Upper lobe of left lung (tissue), 4 donors: ENCODE measurements at regions not wholly inside any gene's neighbourhood (a gene's known extent, or its start where the extent isn't known, plus 50 kb on each side); places are given as distances from the start of the nearest gene placed in this dataset.

Source experiments
- EP300 ChIP-seq, 4 donors: sonication (generic); formaldehyde crosslinking; IDR thresholded peaks; one replicate each; pipeline ENCODE4 v1.5.1; 2017; ENCODE audit warnings: antibody characterized with exemption in 4 of 4, control low read depth in 2 of 4
- POLR2A ChIP-seq, 4 donors: fragments of 450-650 bp; IDR thresholded peaks; one replicate each; pipeline ENCODE4 v1.5.1; 2016 to 2017; ENCODE audit warnings: antibody characterized with exemption in 4 of 4, mild to moderate bottlenecking in 2 of 4
- TF ChIP-seq, protein P1 (sequence below), 6 experiments: fragments of 450-650 bp in 4 of 6; fragments of 200-600 bp in 2 of 6; sonication (generic) in 2 of 6; IDR thresholded peaks; one replicate each; pipeline ENCODE4 v1.5.1; 2016 to 2019; ENCODE audit warnings: antibody characterized with exemption in 6 of 6

DNA sequence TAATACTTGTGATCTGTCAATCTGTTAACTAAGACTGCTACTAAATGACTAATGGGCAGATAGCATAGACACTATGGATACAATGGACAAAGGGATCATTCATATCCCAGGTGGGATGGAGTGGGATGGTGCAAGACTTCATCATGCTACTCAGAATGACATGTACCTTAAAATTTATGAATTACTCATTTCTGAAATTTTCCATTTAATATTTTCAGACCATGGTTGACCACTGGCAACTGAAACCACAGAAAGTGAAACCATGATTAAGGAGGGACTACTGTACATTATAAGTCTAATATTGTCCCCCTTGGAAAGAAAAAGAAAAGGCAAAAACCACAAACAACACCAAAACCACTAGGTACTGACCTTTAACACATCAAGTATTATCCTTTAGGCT is 247.0 kb upstream of the SYT4 start:
- TF ChIP-seq EP300 (IDR thresholded peaks at IDR 0.05) (no peak), POLR2A (IDR thresholded peaks at IDR 0.05) (no peak)
- TF ChIP-seq, protein P1, sequence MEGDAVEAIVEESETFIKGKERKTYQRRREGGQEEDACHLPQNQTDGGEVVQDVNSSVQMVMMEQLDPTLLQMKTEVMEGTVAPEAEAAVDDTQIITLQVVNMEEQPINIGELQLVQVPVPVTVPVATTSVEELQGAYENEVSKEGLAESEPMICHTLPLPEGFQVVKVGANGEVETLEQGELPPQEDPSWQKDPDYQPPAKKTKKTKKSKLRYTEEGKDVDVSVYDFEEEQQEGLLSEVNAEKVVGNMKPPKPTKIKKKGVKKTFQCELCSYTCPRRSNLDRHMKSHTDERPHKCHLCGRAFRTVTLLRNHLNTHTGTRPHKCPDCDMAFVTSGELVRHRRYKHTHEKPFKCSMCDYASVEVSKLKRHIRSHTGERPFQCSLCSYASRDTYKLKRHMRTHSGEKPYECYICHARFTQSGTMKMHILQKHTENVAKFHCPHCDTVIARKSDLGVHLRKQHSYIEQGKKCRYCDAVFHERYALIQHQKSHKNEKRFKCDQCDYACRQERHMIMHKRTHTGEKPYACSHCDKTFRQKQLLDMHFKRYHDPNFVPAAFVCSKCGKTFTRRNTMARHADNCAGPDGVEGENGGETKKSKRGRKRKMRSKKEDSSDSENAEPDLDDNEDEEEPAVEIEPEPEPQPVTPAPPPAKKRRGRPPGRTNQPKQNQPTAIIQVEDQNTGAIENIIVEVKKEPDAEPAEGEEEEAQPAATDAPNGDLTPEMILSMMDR (IDR thresholded peaks at IDR 0.05) = no peak
